ENCODE measurements at regions not wholly inside any gene's neighbourhood (a gene's known extent, or its start where the extent isn't known, plus 50 kb on each side); places are given as distances from the start of the nearest gene placed in this dataset.

DNA sequence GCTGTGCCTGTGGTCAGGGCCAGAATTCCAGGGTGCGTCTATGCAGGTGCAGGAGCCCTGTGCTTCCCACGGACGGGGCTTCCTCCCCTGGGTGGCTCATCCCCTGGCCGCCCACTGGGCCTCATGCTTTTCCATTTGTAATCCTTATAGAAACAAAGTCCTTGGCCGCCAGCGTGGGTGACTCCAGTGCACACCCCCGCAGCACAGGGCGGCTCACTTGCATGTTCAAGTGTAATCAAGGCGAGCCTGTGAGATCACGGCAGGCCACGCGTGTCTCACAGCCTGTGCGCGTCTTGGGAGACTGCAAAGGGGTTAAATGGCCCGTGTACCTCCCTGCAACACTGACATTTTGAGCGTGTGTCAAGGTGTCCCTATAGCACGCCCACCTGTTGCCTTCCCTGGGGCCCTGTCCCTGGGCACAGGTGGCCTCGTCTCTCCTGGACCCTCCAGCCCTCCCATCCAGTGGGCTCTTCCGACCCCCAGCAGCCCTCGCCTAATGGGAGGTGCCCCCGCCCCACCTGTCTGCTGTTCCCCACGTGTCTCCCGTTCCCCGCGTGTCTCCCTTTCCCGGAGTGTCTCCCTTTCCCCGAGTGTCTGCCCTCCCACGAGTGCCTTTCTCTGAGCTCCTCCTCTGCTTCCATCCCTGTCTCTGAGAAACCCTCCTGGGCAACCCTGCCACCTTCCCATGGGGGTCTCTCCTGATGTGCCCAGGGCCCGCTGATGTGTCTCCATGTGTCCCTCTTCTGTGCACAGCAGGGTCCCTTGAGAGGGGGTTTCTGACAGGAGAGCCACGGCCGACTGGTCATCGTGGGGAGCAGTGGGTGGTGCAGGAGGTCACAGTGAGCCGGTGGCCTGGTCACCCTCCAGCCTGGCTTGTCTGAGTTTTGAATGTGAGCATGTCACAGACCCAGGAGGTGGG, 1215.3 kb downstream of the BRD1 start:
- Histone ChIP-seq H3K36me3 (no peaks in the 10 kb centered on the region), H3K27me3 (peaks cover 0 to 10% (median 0%) of the 10 kb centered on the region in 9 donors), H3K4me1 (no peaks in the 10 kb centered on the region), H3K9me3 (peaks cover 0 to 4% (median 0%) of the 10 kb centered on the region in 12 donors), H3K27ac (no peak overlapping the region), H3K4me3 (no peak overlapping the region)
- intact Hi-C loops (cut with DNase I), result no loop called here
- ATAC-seq, result no peak
- no peak for TF ChIP-seq POLR2A (IDR thresholded peaks at IDR 0.05)
- TF ChIP-seq, protein P1, sequence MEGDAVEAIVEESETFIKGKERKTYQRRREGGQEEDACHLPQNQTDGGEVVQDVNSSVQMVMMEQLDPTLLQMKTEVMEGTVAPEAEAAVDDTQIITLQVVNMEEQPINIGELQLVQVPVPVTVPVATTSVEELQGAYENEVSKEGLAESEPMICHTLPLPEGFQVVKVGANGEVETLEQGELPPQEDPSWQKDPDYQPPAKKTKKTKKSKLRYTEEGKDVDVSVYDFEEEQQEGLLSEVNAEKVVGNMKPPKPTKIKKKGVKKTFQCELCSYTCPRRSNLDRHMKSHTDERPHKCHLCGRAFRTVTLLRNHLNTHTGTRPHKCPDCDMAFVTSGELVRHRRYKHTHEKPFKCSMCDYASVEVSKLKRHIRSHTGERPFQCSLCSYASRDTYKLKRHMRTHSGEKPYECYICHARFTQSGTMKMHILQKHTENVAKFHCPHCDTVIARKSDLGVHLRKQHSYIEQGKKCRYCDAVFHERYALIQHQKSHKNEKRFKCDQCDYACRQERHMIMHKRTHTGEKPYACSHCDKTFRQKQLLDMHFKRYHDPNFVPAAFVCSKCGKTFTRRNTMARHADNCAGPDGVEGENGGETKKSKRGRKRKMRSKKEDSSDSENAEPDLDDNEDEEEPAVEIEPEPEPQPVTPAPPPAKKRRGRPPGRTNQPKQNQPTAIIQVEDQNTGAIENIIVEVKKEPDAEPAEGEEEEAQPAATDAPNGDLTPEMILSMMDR (IDR thresholded peaks at IDR 0.05), result no peak
- 82 to 86% (median 85%) methylated on average over 29 to 33 of the region's 33 CpGs for WGBS, 4 donors
- DNase-seq, result peak in 1 of 5 donors; percentile 26

DNA sequence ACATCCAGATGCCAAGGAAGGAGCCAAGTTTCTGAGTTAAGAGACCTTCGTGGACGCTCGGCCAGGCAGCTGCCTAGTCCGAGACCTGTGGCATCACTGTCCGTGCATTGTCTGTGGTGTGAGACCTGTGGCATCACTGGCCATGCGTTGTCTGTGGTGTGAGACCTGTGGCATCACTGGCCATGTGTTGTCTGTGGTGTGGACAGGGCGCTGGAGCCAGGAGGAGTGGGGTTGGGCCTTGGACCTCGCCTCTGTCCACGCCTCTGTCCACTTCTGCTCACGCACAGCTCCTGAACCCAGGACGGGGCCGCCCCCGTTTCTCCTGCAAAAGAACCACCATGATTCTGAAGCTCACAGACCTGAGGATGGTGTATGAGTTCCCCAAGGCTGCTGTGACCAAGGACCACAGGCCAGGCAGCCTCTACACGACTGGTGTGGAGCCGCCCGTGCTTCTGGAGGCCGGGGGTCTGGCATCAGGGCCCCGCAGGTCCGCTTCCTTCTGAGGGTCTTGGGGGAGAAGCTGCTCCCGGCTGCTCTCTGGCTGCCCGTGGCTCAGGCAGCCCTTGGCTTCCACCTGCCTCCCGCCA, 1218.3 kb downstream of the BRD1 start:
- no peaks in the 10 kb centered on the region for H3K4me1 ChIP-seq
- H3K27me3 ChIP-seq, result peaks cover 0 to 4% (median 0%) of the 10 kb centered on the region in 9 donors
- H3K36me3 ChIP-seq, result no peaks in the 10 kb centered on the region
- 86 to 95% (median 93%) methylated on average over 13 to 22 of the region's 22 CpGs for WGBS, 4 donors
- ATAC-seq (no peak), DNase-seq (peak in 1 of 5 donors; percentile 51)
- H3K4me3 ChIP-seq, result no peak overlapping the region
- peaks cover 0 to 4% (median 0%) of the 10 kb centered on the region in 12 donors for H3K9me3 ChIP-seq
- intact Hi-C loops (cut with DNase I), result no loop called here
- H3K27ac ChIP-seq, result no peak overlapping the region
- TF ChIP-seq, protein P1 (IDR thresholded peaks at IDR 0.05), result no peak
- TF ChIP-seq POLR2A (IDR thresholded peaks at IDR 0.05), result no peak

DNA sequence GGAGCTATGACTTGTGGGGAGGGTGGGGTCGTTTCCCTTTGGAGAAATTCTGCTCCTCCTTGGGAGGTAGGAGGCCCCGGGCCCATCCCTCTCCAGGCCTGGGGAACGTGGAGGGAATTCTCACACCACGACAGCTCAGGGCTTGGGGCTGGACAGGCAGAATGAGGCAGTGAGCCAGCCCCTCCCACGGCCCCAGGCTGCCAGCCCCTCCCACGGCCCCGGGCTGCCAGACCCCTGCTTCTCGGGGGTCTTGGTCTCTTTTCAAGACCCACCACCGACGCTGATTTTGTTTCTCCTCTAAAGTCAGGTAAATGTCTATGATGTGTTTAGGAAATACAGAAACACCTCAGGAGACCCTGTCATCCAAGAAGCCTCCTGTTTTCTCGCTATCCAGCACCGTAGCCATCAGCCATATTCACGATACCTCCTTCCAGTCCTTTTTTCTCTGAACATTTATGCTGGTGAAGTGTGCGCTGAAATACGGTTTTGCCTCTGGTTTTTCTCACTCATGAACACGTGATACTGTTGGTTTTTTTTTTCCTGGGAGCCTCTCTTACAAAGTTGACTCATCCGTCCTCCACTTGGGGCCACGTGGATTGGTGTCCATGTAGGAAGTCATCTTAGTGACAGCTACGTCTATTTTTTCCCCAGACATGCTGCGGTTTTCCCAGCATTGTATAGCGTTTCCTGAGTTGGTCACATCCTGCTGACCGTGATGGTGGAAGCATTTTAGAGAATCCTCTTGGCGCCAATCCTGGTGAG, 1219.6 kb downstream of the BRD1 start:
- 58 to 64% (median 60%) methylated on average over 23 of the region's 23 CpGs for WGBS, 4 donors

More for the DNA sequence above, 1219.6 kb downstream of the BRD1 start:
- Histone ChIP-seq H3K27me3 (peaks cover 0 to 4% (median 0%) of the 10 kb centered on the region in 9 donors), H3K9me3 (peaks cover 0 to 4% (median 0%) of the 10 kb centered on the region in 12 donors), H3K36me3 (no peaks in the 10 kb centered on the region), H3K27ac (no peak overlapping the region), H3K4me1 (no peaks in the 10 kb centered on the region), H3K4me3 (no peak overlapping the region)
- peak in 1 of 5 donors; percentile 40 for DNase-seq
- TF ChIP-seq POLR2A (IDR thresholded peaks at IDR 0.05), result no peak
- TF ChIP-seq, protein P1 (IDR thresholded peaks at IDR 0.05), result no peak
- no peak for ATAC-seq
- intact Hi-C loops (cut with DNase I), result no loop called here

Measured in heart left ventricle (tissue), 16 donors.